C1 segment of cervical spinal cord (tissue), 14 donors: ENCODE measurements at regions not wholly inside any gene's neighbourhood (a gene's known extent, or its start where the extent isn't known, plus 50 kb on each side); places are given as distances from the start of the nearest gene placed in this dataset.
"Not testable (repeated sequence)": the region's sequence is repeated elsewhere in the genome, so short reads cannot be mapped to it uniquely, and the experiment has no call there.

Experiments used
- DNase-seq, 14 donors: peaks; one replicate each; lab custom pipeline; 2025; lab: John Stamatoyannopoulos, UW

- DNase-seq: no peak
Measured at GRCh38 chr11:38159038-38159437, 1561.0 kb upstream of the RAG2 start.

- no peak for DNase-seq
Measured at GRCh38 chr11:38156495-38157146, 1558.6 kb upstream of the RAG2 start.

- DNase-seq: no peak
Measured at GRCh38 chr11:38155856-38156255, 1557.8 kb upstream of the RAG2 start.

GRCh38 chr11:38153985-38154384, 1555.9 kb upstream of the RAG2 start:
- DNase-seq: no peak

GRCh38 chr11:38143852-38144251, 1545.8 kb upstream of the RAG2 start:
- no peak for DNase-seq

- DNase-seq: no peak
Measured at GRCh38 chr11:38138972-38139371, 1540.9 kb upstream of the RAG2 start.

- no peak for DNase-seq
Measured at GRCh38 chr11:38136887-38137286, 1538.9 kb upstream of the RAG2 start.

DNA sequence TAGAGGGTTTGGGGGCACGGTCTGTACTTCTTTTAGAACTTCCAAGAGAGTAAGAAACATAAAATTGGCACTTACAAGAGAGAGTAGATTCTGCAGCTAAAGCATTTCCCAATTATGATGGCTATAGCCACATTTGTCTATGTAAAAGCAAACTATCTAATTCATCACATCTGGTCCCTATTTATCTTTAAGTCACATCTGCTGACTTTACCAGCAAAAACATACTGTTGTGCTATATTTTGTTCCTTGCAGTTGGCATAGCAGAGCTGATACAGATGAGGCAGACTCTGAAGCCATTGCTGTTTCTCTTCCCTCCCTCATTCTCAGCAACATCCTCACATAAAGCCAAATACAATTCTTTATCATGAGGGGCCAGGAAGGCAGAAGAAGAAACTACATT, 1533.5 kb upstream of the RAG2 start:
- DNase-seq: no peak

DNA sequence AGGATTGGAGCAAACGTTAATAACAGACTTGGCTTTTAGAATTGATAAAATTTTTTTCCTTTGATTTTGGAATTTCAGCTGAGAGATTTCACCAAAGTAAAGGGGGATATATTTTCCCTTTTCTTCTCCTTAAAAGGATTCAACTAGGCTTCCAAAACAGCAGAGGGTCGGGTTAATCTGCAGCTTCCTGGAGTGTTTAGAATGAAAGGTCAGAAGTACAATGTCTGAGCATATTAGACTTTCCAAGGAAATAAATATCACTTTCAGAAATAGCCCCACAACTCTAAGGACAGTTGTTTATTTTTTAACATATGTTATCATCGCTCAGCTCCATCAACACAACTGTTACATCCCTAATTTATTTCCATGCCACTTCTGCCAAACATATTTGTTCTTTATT, 1532.9 kb upstream of the RAG2 start:
- no peak for DNase-seq

DNA sequence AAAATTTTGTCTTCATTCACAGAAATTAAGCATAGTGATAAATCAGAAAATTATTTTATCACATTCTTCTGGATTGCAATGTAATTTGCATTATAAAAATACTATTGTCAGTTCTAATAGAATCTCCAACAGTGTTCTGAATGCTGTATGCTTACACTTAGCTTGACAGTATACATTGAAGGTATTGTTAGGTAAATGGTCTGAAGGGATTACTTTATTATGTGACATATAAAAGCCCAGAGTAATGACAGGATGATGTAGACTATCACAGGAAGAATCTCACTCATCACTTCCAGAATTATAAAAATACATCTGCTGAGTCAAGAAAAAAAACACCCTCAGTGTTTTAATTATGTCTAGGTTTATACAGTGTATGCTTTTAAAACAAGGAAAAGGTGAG, 1532.5 kb upstream of the RAG2 start:
- DNase-seq: no peak

DNA sequence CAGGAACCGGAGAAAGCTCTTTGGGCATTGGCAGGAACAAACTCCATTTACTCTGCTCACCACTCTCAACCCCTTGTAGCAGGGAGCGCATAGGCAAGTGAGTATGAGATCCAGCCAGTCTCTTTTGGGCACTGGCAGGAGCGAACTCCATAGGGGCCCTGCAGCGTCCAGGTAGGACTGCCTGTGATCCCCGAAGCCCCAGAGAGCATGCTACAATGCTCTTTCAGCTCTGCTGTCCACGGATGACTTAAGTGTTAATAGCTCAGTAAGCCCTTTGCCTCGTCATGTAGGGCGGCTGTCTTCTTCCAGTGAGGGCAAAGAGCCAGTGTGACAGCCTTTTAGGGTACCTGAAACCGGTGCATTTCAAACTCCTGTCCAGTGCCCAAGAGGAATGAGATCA, 1525.6 kb upstream of the RAG2 start:
- no peak for DNase-seq

DNA sequence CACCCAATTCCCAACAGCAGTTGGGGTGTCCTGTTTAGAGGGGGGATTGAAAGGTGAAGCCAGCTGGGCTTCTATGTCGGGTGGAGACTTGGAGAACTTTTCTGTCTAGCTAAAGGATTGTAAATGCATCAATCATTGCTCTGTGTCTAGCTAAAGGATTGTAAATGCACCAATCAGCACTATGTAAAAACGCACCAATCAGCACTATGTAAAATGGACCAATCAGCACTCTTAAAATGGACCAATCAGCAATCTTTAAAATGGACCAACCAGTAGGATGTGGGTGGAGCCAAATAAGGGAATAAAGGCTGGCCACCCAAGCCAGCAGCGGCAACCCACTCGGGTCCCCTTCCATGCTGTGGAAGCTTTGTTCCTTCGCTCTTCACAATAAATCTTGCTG, 1518.6 kb upstream of the RAG2 start:
- DNase-seq: not testable (repeated sequence)

- DNase-seq: not testable (repeated sequence)
Measured at GRCh38 chr11:38115381-38115780, 1517.3 kb upstream of the RAG2 start.

DNA sequence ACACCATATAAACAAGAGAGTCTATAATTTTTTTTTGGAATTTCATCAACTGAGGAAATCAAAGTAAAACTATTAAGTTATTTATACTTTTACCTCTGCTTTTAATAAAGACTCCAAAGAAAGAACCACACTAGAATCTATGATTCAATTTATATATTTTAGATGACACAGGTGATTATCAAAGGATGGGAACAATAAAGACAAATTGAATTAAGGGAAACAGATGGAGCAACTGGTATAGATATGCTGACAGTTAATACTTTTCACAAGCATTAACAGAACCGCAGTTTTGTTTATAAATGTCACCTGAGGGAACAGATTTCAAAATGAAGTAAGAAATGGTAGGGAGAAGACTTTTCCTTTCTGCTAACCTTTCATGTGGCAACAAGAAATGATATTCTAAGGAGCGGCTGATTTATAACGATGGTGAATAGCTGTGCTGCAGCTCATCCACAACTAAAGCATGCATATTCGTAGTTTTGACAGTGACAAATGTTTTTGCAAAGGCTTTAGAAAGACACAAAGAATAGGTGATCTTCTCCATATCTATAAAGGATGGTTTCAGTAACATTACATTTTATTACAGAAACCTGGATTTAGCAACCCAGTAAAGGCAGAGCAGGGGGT, 1502.9 kb upstream of the RAG2 start:
- no peak for DNase-seq

DNA sequence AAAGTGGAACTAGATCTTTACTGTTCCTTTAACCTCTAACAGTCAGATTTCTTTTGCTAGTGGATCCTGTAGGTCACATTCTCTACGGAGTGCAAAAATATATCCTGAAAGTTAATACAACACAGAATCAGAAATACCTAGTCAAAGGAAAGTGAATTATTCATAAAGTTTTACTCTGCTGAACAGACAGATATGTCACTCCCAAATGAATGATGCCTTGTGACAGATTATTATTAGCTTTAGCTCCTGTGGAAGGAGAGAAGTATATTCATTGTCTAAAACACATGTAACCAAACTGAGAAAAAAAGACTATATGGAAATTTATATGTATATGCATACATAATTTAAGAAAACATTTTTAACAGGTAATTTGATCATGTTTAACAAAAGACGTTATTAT, 1497.2 kb upstream of the RAG2 start:
- DNase-seq: no peak

- DNase-seq: no peak
Measured at GRCh38 chr11:38089726-38090125, 1491.7 kb upstream of the RAG2 start.

- DNase-seq: no peak
Measured at GRCh38 chr11:38060920-38061319, 1462.9 kb upstream of the RAG2 start.

- no peak for DNase-seq
Measured at GRCh38 chr11:38060136-38060535, 1462.1 kb upstream of the RAG2 start.

DNA sequence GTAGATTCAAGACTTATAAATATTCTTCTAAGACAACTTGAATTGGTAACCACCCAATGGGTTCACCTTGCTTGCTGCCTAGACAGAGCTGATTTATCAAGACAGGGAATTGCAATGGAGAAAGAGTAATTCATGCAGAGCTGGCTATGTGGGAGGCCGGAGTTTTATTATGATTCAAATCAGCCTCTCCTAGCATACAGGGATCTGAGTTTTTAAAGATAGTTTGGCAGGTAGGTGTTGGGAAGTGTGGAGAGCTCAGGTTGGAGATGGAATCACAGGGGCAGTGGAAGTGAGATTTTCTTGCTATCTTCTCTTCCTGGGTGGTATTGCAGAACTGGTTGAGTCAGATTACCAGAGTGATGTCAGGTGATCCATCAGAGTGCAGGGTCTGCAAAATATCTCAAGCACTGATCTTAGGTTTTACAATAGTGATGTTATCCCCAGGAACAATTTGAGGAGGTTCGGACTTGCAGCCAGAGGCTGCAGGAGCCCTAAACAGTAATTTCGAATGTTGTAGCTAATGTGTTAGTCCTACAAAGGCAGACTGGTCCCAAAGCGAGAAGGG, 1448.6 kb upstream of the RAG2 start:
- no peak for DNase-seq

DNA sequence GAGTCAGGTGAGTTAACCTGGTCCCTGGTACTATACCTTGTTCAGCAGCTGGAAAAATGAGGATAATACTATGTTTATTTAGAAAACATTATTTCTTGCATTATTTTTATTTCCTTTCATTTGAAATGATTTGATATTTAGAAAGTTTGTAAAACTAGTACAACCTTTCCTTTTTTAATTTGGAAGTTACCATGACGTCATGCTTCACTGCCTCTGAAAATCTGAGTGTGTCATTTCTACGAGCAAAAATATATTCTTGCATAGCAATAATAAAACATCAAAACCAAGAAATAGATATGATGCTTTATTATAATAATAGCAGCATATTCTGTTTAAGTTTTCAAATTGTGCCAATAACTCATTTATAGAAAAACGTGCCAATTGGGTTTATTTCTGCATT, 1445.0 kb upstream of the RAG2 start:
- DNase-seq: no peak

- DNase-seq: no peak
Measured at GRCh38 chr11:38038777-38039176, 1440.7 kb upstream of the RAG2 start.

- no peak for DNase-seq
Measured at GRCh38 chr11:38019072-38019775, 1421.2 kb upstream of the RAG2 start.

GRCh38 chr11:38014405-38014804, 1416.4 kb upstream of the RAG2 start:
- DNase-seq: no peak
